ENCODE measurements at regions not wholly inside any gene's neighbourhood (a gene's known extent, or its start where the extent isn't known, plus 50 kb on each side); places are given as distances from the start of the nearest gene placed in this dataset.

- no peak for TF ChIP-seq CREB3L1 (IDR thresholded peaks at IDR 0.05; ENCODE audit: borderline replicate concordance, low read depth)
- no peak for TF ChIP-seq HMG20B (CRISPR knock-in tag; IDR thresholded peaks at IDR 0.05)
- no peak for TF ChIP-seq TCF15 (CRISPR knock-in tag; IDR thresholded peaks at IDR 0.05)
- TF ChIP-seq ILF3 (IDR thresholded peaks at IDR 0.05; ENCODE audit: borderline replicate concordance): no peak
- TF ChIP-seq, protein P1, sequence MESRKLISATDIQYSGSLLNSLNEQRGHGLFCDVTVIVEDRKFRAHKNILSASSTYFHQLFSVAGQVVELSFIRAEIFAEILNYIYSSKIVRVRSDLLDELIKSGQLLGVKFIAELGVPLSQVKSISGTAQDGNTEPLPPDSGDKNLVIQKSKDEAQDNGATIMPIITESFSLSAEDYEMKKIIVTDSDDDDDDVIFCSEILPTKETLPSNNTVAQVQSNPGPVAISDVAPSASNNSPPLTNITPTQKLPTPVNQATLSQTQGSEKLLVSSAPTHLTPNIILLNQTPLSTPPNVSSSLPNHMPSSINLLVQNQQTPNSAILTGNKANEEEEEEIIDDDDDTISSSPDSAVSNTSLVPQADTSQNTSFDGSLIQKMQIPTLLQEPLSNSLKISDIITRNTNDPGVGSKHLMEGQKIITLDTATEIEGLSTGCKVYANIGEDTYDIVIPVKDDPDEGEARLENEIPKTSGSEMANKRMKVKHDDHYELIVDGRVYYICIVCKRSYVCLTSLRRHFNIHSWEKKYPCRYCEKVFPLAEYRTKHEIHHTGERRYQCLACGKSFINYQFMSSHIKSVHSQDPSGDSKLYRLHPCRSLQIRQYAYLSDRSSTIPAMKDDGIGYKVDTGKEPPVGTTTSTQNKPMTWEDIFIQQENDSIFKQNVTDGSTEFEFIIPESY (CRISPR knock-in tag; IDR thresholded peaks at IDR 0.05): no peak
- no peak for TF ChIP-seq ZNF76 (CRISPR knock-in tag; IDR thresholded peaks at IDR 0.05; ENCODE audit: borderline replicate concordance)
- TF ChIP-seq MAFG (tag; conservative IDR thresholded peaks at IDR 0.05): no peak
- no peak for TF ChIP-seq REST (IDR thresholded peaks at IDR 0.05; ENCODE audit: borderline replicate concordance)
- no peak for TF ChIP-seq REST (CRISPR knock-in tag; IDR thresholded peaks at IDR 0.05; ENCODE audit: low read depth)
Measured at GRCh38 chr20:24797113-24797512, 152.0 kb upstream of the CST7 start (continued).
